ENCODE measurements at regions not wholly inside any gene's neighbourhood (a gene's known extent, or its start where the extent isn't known, plus 50 kb on each side); places are given as distances from the start of the nearest gene placed in this dataset.

DNA sequence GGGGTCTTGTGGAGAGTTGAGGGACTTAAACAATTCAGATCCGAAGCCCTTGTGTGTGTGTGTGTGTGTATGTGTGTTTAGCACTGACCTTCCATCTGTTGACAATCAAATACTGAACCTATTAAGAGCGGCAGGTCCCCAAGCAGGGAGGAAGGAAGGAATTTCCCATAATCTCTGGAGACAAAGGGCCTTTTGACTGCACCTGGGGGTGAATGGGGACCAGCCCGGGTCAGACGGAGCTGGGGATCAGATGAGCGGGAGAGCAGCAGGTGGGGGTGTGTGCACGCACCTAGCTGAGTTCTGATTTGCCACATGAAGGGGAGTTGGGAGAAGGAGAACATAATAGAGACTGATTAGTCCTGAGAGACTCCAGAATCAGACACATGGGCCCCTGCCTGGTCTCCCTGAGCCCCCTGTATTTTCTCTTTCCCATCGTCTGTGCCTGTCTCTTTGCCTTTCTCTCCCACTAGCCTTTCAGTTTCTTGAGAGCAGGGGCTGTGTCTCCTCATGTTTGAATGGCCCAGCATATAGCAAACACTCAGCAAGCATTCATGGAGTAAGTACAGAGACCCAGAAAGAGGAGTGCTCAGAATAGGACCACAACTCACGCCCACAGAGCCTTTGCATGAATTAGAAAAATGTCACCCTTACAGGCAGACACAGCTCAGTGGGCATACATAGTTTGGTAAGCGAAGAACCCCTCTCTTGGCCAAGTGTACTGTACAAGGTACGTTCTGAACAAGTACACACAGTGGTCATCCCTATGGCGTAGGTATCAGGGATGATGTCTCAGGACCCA is 288.3 kb upstream of the HABP2 start:
- no peak overlapping the region for H3K27ac Mint-ChIP-seq
- no peaks in the 10 kb centered on the region for H3K9me3 Mint-ChIP-seq
- H3K4me3 Mint-ChIP-seq = no peak overlapping the region
- POLR2A ChIA-PET = no interaction called here
- H3K4me1 Mint-ChIP-seq = no peaks in the 10 kb centered on the region
- peaks cover 2% of the 10 kb centered on the region for H3K27me3 Mint-ChIP-seq
- DNase-seq = no peak
- CTCF ChIA-PET = interaction anchor here (1.0 kb wide), 1 partner anchor 596 kb away, joined by 3 read pairs; no protein-coding TSS in a partner anchor
- H3K36me3 Mint-ChIP-seq (ENCODE audit: low read depth) = no peaks in the 10 kb centered on the region

DNA sequence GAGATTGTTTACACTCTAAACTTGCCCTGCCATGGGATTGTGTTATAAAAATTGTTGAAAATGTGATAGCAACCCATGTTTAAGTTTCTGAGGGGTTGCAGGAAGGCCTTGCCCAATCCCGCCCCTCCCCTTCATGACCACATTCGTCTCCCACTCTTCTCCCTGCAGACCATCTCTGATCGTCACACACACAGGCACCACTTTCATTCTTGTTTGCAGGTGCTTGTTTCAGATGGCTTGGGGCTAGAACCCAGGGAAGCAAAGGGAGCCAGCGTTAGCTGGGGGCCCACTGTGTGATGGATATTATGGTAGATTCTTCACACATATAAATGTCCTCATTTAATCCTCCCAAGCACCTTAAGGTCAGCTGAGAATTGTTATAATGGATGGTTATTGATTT is 286.7 kb upstream of the HABP2 start:
- no peak for DNase-seq
- ChIA-PET CTCF (no interaction called here), POLR2A (no interaction called here)
- no peaks in the 10 kb centered on the region for H3K9me3 Mint-ChIP-seq
- H3K4me1 Mint-ChIP-seq = no peaks in the 10 kb centered on the region
- no peak overlapping the region for H3K4me3 Mint-ChIP-seq
- H3K27me3 Mint-ChIP-seq = peaks cover 2% of the 10 kb centered on the region
- no peak overlapping the region for H3K27ac Mint-ChIP-seq
- H3K36me3 Mint-ChIP-seq (ENCODE audit: low read depth) = no peaks in the 10 kb centered on the region

DNA sequence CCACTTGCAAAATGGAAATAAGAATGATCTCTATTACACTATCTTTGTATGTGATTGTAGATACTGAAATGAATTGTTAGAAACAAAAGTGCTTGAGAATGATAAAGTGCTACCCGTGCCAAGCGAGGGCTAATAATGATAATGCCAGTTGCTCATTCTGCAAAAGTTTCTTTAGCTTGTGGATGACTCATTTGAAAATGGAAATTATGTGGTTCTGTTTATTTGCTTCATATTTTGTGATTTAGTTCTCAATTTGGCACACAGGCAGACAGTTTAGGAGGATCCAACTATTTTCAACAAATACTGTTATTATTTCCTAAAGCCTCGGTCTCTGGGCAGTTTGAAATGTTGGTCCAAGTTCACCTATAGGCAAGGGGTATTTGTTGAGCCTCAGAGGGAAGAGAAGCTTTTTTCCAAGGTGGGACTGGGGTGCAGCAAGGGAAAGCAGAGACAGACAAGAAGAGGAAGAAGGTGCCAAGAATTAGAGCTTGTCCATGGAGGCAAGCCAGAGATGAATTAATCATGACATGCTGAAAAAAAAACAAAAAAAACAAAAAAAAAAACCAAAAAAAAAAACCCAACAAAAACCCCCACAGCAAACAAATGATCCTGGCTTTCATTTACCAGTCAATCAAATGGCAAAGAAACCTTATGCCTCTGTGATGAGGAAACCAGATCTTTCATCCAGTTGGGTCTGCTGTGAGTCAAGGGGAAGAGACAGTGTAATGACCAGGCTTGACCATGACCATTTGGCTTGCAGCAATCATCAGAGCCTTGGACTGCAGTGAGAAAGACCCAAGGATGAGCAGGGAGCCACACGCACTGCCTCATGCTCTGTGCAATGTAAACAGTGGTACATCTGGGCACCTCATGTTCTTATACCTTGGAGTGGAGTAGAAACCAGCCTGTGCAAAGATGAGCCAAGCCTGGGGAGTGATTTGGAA is 285.0 kb upstream of the HABP2 start:
- Mint-ChIP-seq H3K4me3 (no peak overlapping the region), H3K4me1 (no peaks in the 10 kb centered on the region)
- DNase-seq = no peak

DNA sequence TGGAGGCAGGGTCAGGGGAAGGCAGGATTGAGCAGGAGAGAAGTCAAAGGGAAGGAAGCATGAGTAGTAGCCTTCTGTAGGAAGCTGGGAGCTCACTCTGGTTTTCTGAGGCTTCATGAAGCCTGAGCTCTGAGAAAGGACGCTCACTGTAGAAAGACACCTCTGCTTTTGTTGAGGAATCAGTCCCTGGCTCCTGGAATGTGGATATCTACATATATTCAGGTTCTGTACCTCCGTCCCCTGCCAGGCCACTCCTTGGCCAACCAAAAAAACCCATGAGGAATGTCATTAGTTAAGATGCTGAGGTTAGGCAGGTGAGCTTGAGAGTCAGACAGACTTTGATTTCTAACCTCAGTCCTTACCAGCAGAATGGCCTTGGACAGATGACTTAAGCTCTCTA is 283.5 kb upstream of the HABP2 start:
- POLR2A ChIA-PET = no interaction called here
- Mint-ChIP-seq H3K27ac (no peak overlapping the region), H3K4me1 (no peaks in the 10 kb centered on the region)

More for the DNA sequence above, 285.0 kb upstream of the HABP2 start:
- no peaks in the 10 kb centered on the region for H3K9me3 Mint-ChIP-seq
- no peaks in the 10 kb centered on the region for H3K36me3 Mint-ChIP-seq (ENCODE audit: low read depth)
- H3K27me3 Mint-ChIP-seq = peaks cover 2% of the 10 kb centered on the region
- ChIA-PET CTCF (no interaction called here), POLR2A (no interaction called here)
- H3K27ac Mint-ChIP-seq = no peak overlapping the region

DNA sequence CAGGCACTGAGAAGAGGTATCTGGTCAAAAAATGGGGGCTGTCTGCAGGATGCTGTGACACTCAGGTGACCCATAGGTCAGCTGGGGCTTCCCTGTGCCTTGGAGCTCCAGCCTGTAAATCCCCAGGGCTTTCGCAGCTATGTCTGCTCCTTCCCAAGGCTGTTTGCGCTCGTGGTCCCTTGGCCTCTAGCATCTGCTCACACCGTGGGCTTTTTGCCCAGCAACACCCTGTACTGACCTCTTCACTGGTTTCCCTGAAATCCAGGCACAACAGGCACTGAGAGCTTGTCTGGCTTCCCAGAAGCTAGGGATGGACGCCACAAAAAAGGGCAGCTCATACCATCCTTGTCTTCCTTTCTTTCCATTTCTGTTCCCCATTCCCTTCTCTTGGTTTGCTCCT is 280.3 kb upstream of the HABP2 start:
- Mint-ChIP-seq H3K27me3 (peaks cover 2% of the 10 kb centered on the region), H3K36me3 (ENCODE audit: low read depth) (no peaks in the 10 kb centered on the region), H3K4me1 (no peaks in the 10 kb centered on the region), H3K27ac (no peak overlapping the region), H3K9me3 (no peaks in the 10 kb centered on the region), H3K4me3 (no peak overlapping the region)
- CTCF ChIA-PET = no interaction called here
- POLR2A ChIA-PET = no interaction called here
- DNase-seq = no peak

More for the DNA sequence above, 283.5 kb upstream of the HABP2 start:
- Mint-ChIP-seq H3K4me3 (no peak overlapping the region), H3K27me3 (peaks cover under 1% of the 10 kb centered on the region), H3K9me3 (no peaks in the 10 kb centered on the region), H3K36me3 (ENCODE audit: low read depth) (no peaks in the 10 kb centered on the region)
- CTCF ChIA-PET = no interaction called here
- DNase-seq = no peak

DNA sequence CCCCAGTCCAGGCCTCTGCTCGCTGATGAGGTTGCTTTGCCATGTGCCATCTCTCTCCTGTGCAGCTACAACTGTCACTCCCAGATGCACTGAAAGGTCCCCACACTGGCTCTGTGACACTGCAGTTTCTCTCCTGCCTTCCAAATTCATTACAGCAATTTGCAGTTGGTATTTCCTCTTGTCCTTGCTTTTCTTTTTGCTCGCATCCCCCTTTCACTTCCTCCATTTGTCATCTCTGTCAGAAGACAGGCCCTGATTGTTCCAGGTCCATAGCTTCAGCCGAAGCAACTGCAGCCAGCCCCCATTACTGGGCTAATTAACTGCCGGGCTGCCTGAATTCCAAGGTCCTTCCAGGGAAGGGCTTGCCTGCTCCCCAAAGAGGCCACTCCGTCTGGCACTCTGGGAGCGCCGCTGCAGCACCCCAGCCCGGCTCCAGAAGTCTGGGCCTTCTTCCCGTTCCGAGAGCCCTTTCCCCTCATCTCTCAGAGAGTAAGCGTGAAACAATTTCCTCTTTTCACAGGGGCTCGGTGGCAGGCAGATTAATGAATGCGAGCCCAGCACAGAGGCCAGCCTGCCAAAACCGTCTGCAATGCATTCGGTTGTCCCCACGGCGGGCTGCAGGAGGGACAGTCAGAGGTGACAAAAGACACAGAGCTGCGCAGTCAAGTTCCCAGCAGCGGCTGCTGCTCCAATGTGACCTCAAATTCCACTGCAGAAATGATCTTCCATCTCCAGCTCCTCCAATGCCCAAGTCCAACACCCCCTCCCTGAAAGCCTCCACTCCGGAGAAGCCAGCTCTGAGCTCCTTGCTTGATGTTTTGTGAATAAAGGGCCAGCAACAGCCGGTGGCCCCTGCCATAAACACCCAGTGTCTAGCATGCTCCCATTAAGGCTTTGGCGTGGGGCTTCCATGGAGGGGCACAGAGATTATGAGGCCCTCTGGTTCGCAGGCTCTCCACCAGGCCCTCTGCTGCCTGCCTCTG is 279.4 kb upstream of the HABP2 start:
- no peaks in the 10 kb centered on the region for H3K36me3 Mint-ChIP-seq (ENCODE audit: low read depth)
- H3K27ac Mint-ChIP-seq = no peak overlapping the region
- H3K4me1 Mint-ChIP-seq = no peaks in the 10 kb centered on the region
- DNase-seq = no peak
- no peak overlapping the region for H3K4me3 Mint-ChIP-seq
- H3K27me3 Mint-ChIP-seq = peaks cover 2% of the 10 kb centered on the region
- ChIA-PET CTCF (interaction anchor here (1.1 kb wide), 1 partner anchor 15 kb away, joined by 3 read pairs; no protein-coding TSS in a partner anchor), POLR2A (interaction anchor here (0.5 kb wide), 1 partner anchor 11 kb away, joined by 4 read pairs; no protein-coding TSS in a partner anchor)
- no peaks in the 10 kb centered on the region for H3K9me3 Mint-ChIP-seq

DNA sequence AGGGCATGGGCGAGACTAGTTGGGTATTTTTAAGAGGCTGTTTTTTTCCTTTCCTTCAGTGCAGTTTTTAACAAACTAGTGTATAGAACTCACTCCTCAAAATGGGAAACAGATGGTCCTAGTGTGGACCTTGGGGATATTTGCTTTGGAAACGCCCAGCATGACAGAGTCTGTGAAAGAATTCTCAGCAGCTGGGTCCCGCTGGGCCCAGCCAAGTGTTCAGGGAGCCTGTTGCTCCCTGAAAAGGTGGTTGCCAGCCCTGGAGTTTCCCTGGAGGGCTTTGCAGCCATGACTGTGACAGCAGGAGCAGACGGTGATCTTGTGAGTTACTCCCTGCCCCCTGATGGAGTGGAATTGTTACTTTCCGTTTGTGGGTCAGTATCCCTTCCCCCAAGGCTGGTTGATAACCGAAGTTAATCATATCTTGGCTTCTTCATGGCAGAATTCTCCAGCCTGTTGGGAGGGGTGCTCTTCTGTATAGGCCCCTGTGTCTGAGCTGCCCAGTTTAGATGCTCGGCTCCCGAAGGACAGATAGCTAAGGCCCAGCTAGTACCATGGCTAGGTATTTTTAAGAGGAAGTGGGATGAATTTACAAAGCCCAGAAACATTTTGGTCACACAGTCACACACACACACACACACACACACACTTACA is 278.6 kb upstream of the HABP2 start:
- POLR2A ChIA-PET = no interaction called here

DNA sequence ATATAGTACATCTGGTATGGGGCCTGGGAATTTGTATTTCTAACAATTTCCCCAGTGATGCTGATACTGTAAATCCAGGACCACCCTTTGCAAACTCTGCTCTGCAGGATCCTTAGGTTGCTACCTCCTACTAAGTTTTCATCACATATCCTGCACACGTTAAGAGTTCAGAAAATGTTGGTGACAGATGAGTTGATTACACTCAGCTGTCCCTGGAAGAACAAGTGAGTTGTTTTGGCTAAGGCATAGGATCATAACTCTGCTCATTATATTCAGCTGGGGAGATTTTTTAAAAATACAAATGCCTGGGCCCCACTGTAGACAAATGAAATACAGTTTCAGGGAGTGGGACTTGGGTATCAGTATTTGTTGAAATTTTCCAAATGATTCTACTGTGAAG is 274.6 kb upstream of the HABP2 start:
- Mint-ChIP-seq H3K4me3 (no peak overlapping the region), H3K27me3 (peaks cover 2% of the 10 kb centered on the region), H3K36me3 (ENCODE audit: low read depth) (no peaks in the 10 kb centered on the region), H3K27ac (no peak overlapping the region), H3K4me1 (no peaks in the 10 kb centered on the region), H3K9me3 (no peaks in the 10 kb centered on the region)
- no peak for DNase-seq
- POLR2A ChIA-PET = no interaction called here
- CTCF ChIA-PET = no interaction called here

More for the DNA sequence above, 278.6 kb upstream of the HABP2 start:
- CTCF ChIA-PET = interaction anchor here (1.1 kb wide), 1 partner anchor 16 kb away, joined by 3 read pairs; no protein-coding TSS in a partner anchor
- Mint-ChIP-seq H3K4me1 (no peaks in the 10 kb centered on the region), H3K4me3 (no peak overlapping the region), H3K9me3 (no peaks in the 10 kb centered on the region), H3K27ac (no peak overlapping the region), H3K36me3 (ENCODE audit: low read depth) (no peaks in the 10 kb centered on the region), H3K27me3 (peaks cover 2% of the 10 kb centered on the region)
- DNase-seq = no peak

DNA sequence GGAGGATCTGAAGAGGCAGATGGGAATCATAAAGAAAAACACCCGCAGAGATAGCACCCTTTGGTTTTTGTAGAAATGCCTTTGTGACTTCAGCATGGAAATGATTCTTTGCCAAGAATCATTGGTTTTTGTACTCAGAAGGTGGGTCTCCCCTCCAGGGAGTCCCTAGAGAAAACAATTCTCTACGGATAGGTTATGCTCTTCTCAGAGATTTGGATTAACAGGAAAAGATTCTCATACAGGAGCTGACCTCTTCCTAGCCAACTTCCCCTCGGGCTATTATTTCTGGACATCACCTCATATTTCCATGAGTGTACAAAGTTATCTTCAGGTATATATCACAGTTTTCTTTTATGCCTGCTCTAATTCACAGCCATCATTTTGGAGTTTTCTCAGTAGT is 274.2 kb upstream of the HABP2 start:
- CTCF ChIA-PET = no interaction called here
- no peak overlapping the region for H3K4me3 Mint-ChIP-seq

DNA sequence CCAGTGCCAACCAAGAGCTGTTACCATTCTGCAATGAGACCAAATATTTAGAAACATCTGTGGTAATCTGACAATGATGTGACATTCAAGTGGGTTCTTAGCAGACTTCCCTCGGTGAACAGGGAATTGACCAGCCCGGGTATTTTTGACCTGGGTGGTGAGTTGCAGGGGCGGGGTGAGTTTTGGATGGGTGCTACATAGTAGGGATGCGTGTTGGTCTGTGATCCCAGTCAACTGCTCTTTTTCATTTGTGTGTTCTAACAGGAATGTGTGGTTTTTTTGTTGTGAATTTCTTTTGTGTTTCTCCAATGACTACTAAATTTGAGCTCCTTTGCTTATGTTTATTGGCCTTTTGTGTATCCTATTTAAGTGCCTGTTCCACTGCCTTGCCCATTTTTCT is 273.6 kb upstream of the HABP2 start:
- no peak overlapping the region for H3K27ac Mint-ChIP-seq
- H3K9me3 Mint-ChIP-seq = no peaks in the 10 kb centered on the region
- H3K36me3 Mint-ChIP-seq (ENCODE audit: low read depth) = no peaks in the 10 kb centered on the region
- H3K4me1 Mint-ChIP-seq = no peaks in the 10 kb centered on the region
- CTCF ChIA-PET = interaction anchor here (0.6 kb wide), 1 partner anchor 38 kb away, joined by 3 read pairs; no protein-coding TSS in a partner anchor
- peaks cover 2% of the 10 kb centered on the region for H3K27me3 Mint-ChIP-seq
- H3K4me3 Mint-ChIP-seq = no peak overlapping the region
- DNase-seq = no peak
- POLR2A ChIA-PET = no interaction called here

More for the DNA sequence above, 274.2 kb upstream of the HABP2 start:
- Mint-ChIP-seq H3K27ac (no peak overlapping the region), H3K4me1 (no peaks in the 10 kb centered on the region), H3K36me3 (ENCODE audit: low read depth) (no peaks in the 10 kb centered on the region), H3K9me3 (no peaks in the 10 kb centered on the region), H3K27me3 (peaks cover 2% of the 10 kb centered on the region)
- POLR2A ChIA-PET = no interaction called here
- DNase-seq = no peak

DNA sequence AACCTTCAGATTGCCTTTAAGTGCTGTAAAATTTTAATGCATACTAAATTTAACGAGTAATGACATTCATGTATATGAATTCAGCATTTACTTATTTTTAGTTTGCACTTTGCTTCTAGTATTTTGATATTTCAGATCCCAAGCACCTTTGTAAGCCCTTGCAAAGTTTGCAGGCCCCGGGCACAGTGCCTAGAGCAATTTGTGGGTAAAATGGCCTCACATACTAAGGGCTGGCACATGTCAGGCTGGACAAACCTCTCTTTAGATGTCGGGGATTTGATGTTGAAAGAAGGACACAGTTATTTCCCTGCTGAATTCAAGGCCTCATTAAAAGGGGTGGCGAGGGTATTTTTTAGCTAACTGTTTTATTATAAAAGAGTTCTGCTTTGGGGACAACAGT is 270.3 kb upstream of the HABP2 start:
- no peaks in the 10 kb centered on the region for H3K36me3 Mint-ChIP-seq (ENCODE audit: low read depth)
- ChIA-PET CTCF (interaction anchor here (1.3 kb wide), 1 partner anchor 11 kb away, joined by 3 read pairs; no protein-coding TSS in a partner anchor), POLR2A (no interaction called here)
- H3K27ac Mint-ChIP-seq = no peak overlapping the region
- no peaks in the 10 kb centered on the region for H3K4me1 Mint-ChIP-seq
- no peaks in the 10 kb centered on the region for H3K9me3 Mint-ChIP-seq
- no peak overlapping the region for H3K4me3 Mint-ChIP-seq
- no peaks in the 10 kb centered on the region for H3K27me3 Mint-ChIP-seq
- no peak for DNase-seq

DNA sequence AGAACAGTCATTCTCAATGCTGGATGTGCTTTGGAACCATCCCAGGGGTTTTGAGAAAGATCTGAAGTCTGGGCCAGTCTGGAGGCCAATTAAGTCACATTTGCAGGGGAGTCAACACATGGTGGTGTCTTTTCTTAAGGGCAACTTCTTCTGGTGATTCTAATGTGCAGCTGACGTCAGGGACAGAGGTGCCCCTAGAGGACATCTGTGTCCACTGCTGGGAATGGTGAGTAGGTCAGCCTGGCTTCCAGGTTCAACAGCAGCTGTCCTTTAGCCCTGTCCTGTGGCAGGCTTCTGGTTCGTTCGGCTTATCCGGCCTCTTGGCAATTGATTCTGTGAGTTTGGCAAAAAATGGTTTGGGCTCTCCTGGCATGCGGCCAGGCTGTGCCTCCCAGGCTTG is 269.7 kb upstream of the HABP2 start:
- H3K4me3 Mint-ChIP-seq = no peak overlapping the region
- H3K27me3 Mint-ChIP-seq = no peaks in the 10 kb centered on the region
- POLR2A ChIA-PET = no interaction called here
- H3K27ac Mint-ChIP-seq = no peak overlapping the region
- DNase-seq = no peak
- CTCF ChIA-PET = interaction anchor here (1.3 kb wide), 1 partner anchor 10 kb away, joined by 3 read pairs; no protein-coding TSS in a partner anchor
- H3K9me3 Mint-ChIP-seq = no peaks in the 10 kb centered on the region
- H3K4me1 Mint-ChIP-seq = no peaks in the 10 kb centered on the region
- H3K36me3 Mint-ChIP-seq (ENCODE audit: low read depth) = no peaks in the 10 kb centered on the region

All from activated CD4-positive, alpha-beta T cell treated with anti-CD3 and anti-CD28 coated beads, Interleukin-2, amount 10 ng/mL, durations not matched to agents 7 days and 5 days (primary cell).